HEK293 (cell line): ENCODE measurements at regions not wholly inside any gene's neighbourhood (a gene's known extent, or its start where the extent isn't known, plus 50 kb on each side); places are given as distances from the start of the nearest gene placed in this dataset.

Source experiments
- CTCF ChIA-PET: fragments of 350-600 bp; formaldehyde crosslinking; extraction: SDS; loops from one replicate; lab custom pipeline; 2021; ENCODE audit warnings: antibody characterized with exemption; lab: Yijun Ruan, JAX
- POLR2A ChIA-PET: fragments of 300-600 bp; formaldehyde crosslinking; extraction: SDS; loops from one replicate; lab custom pipeline; 2020; ENCODE audit warnings: antibody characterized with exemption, inconsistent platforms; lab: Yijun Ruan, JAX
- H3K27ac ChIP-seq: fragments of 200-500 bp; sonication (Bioruptor generic); 2 replicates; pipeline ENCODE4 v1.5.1; 2014; ENCODE audit warnings: low read depth, low read length, control low read depth, inconsistent platforms; ENCODE audit errors: extremely low read depth
- H3K36me3 ChIP-seq, 2 experiments: fragments of 200-500 bp in 1 of 2; sonication (Bioruptor generic) in 1 of 2; 1 replicate in 1 of 2; 2 replicates in 1 of 2; pipeline ENCODE4 v1.5.1; 2014 to 2017; ENCODE audit warnings: inconsistent platforms in 2 of 2, low read length in 2 of 2; ENCODE audit not compliant: control insufficient read depth in 2 of 2, insufficient read depth in 1 of 2
- H3K4me1 ChIP-seq: fragments of 200-500 bp; sonication (Bioruptor generic); 2 replicates; pipeline ENCODE4 v1.5.1; 2014; ENCODE audit warnings: mild to moderate bottlenecking, low read length, inconsistent platforms; ENCODE audit not compliant: control insufficient read depth, insufficient read depth
- H3K4me3 ChIP-seq: 2 replicates; pipeline ENCODE4 v1.5.1; 2011; ENCODE audit warnings: low read depth, mild to moderate bottlenecking, control low read depth, low read length, moderate library complexity
- H3K9me3 ChIP-seq: fragments of 200-500 bp; sonication (Bioruptor generic); 2 replicates; pipeline ENCODE4 v1.5.1; 2014; ENCODE audit warnings: low read depth, low read length, inconsistent platforms; ENCODE audit not compliant: control insufficient read depth, insufficient read depth
- IKZF3 ChIP-seq: fragments of 450-650 bp; IDR thresholded peaks from 2 replicates; pipeline ENCODE4 v1.5.0; 2018; ENCODE audit warnings: missing biosample characterization, mild to moderate bottlenecking, missing genetic modification characterization, moderate library complexity
- REPIN1 ChIP-seq: fragments of 450-650 bp; formaldehyde crosslinking; IDR thresholded peaks from 2 replicates; pipeline ENCODE4 v1.5.1; 2017; ENCODE audit warnings: missing biosample characterization, missing genetic modification characterization, low read depth
- SP2 ChIP-seq: fragments of 450-650 bp; formaldehyde crosslinking; IDR thresholded peaks from 2 replicates; pipeline ENCODE4 v1.5.1; 2016; ENCODE audit warnings: missing biosample characterization, missing genetic modification characterization
- ZBTB1 ChIP-seq: fragments of 450-650 bp; formaldehyde crosslinking; IDR thresholded peaks from 2 replicates; pipeline ENCODE4 v1.5.1; 2016; ENCODE audit warnings: missing biosample characterization, missing genetic modification characterization
- ZBTB11 ChIP-seq: fragments of 450-650 bp; formaldehyde crosslinking; conservative IDR thresholded peaks from 2 replicates; pipeline ENCODE4 v1.5.1; 2016; ENCODE audit warnings: low read depth, missing biosample characterization, missing genetic modification characterization
- ZNF138 ChIP-seq: fragments of 450-650 bp; formaldehyde crosslinking; IDR thresholded peaks from 2 replicates; pipeline ENCODE4 v1.5.1; 2016; ENCODE audit warnings: missing biosample characterization, missing genetic modification characterization, borderline replicate concordance
- ZNF341 ChIP-seq: fragments of 450-650 bp; formaldehyde crosslinking; IDR thresholded peaks from 2 replicates; pipeline ENCODE4; 2016; ENCODE audit warnings: low read depth, missing biosample characterization, missing genetic modification characterization
- ZNF362 ChIP-seq: fragments of 450-650 bp; formaldehyde crosslinking; IDR thresholded peaks from 2 replicates; pipeline ENCODE4 v1.5.1; 2016; ENCODE audit warnings: missing biosample characterization, missing genetic modification characterization
- ZNF366 ChIP-seq: fragments of 450-650 bp; formaldehyde crosslinking; conservative IDR thresholded peaks from 2 replicates; pipeline ENCODE4 v1.5.1; 2016; ENCODE audit warnings: missing biosample characterization, missing genetic modification characterization
- ZNF404 ChIP-seq: fragments of 450-650 bp; formaldehyde crosslinking; IDR thresholded peaks from 2 replicates; pipeline ENCODE4 v1.5.1; 2017; ENCODE audit warnings: missing biosample characterization, missing genetic modification characterization
- ZNF501 ChIP-seq: fragments of 450-650 bp; formaldehyde crosslinking; IDR thresholded peaks from 2 replicates; pipeline ENCODE4 v1.5.1; 2016; ENCODE audit warnings: missing biosample characterization, missing genetic modification characterization
- ZNF555 ChIP-seq: fragments of 450-650 bp; formaldehyde crosslinking; conservative IDR thresholded peaks from 2 replicates; pipeline ENCODE4 v1.5.1; 2017; ENCODE audit warnings: missing biosample characterization, mild to moderate bottlenecking, missing genetic modification characterization, inconsistent platforms
- ZNF623 ChIP-seq: fragments of 450-650 bp; formaldehyde crosslinking; IDR thresholded peaks from 2 replicates; pipeline ENCODE4 v1.5.1; 2016; ENCODE audit warnings: missing biosample characterization, missing genetic modification characterization
- ZNF707 ChIP-seq: fragments of 450-650 bp; formaldehyde crosslinking; IDR thresholded peaks from 2 replicates; pipeline ENCODE4 v1.5.1; 2016; ENCODE audit warnings: missing biosample characterization, missing genetic modification characterization
- TF ChIP-seq, protein P1 (sequence below): fragments of 450-650 bp; IDR thresholded peaks from 2 replicates; pipeline ENCODE4 v1.5.1; 2018; ENCODE audit warnings: missing biosample characterization, mild to moderate bottlenecking, missing genetic modification characterization
- TF ChIP-seq, protein P2 (sequence below): fragments of 450-650 bp; formaldehyde crosslinking; IDR thresholded peaks from 2 replicates; pipeline ENCODE4 v1.5.1; 2016; ENCODE audit warnings: missing biosample characterization, missing genetic modification characterization, borderline replicate concordance
- TF ChIP-seq, protein P3 (sequence below): fragments of 450-650 bp; formaldehyde crosslinking; IDR thresholded peaks from 2 replicates; pipeline ENCODE4 v1.5.1; 2016; ENCODE audit warnings: missing biosample characterization, missing genetic modification characterization
- TF ChIP-seq, protein P4 (sequence below): fragments of 450-650 bp; formaldehyde crosslinking; IDR thresholded peaks from 2 replicates; pipeline ENCODE4 v1.5.1; 2016; ENCODE audit warnings: missing biosample characterization, missing genetic modification characterization

- no peaks in the 10 kb centered on the region for H3K36me3 ChIP-seq
- no peak overlapping the region for H3K4me3 ChIP-seq
- no peaks in the 10 kb centered on the region for H3K9me3 ChIP-seq
- CTCF ChIA-PET, result no interaction called here
- POLR2A ChIA-PET, result no interaction called here
- no peaks in the 10 kb centered on the region for H3K4me1 ChIP-seq
- TF ChIP-seq ZBTB1 (tag by site-specific recombination) (no peak), IKZF3 (tag by site-specific recombination) (no peak), ZNF366 (peak; percentile 66)
- H3K27ac ChIP-seq, result no peak overlapping the region
Measured at GRCh38 chr2:30029804-30030203, 108.4 kb upstream of the ALK start.

GRCh38 chr2:30030361-30030760 lies 109.0 kb upstream of the ALK start:
- H3K36me3 ChIP-seq, result no peaks in the 10 kb centered on the region
- no peak overlapping the region for H3K4me3 ChIP-seq
- no peaks in the 10 kb centered on the region for H3K9me3 ChIP-seq
- no peak overlapping the region for H3K27ac ChIP-seq
- no peaks in the 10 kb centered on the region for H3K4me1 ChIP-seq
- POLR2A ChIA-PET, result no interaction called here
- CTCF ChIA-PET, result interaction anchor here (0.6 to 1.2 kb wide), 3 partner anchors 9 to 42 kb away, joined by 3 to 4 read pairs (median 4); no protein-coding TSS in a partner anchor
- TF ChIP-seq ZNF707 (tag by site-specific recombination) (no peak), REPIN1 (tag by site-specific recombination) (no peak), ZBTB11 (tag by site-specific recombination) (no peak), SP2 (no peak), ZNF341 (no peak), ZNF501 (tag by site-specific recombination) (no peak), ZNF138 (no peak), ZNF555 (no peak), ZNF362 (no peak), ZNF404 (tag by site-specific recombination) (no peak), ZNF623 (tag by site-specific recombination) (no peak)
- TF ChIP-seq, protein P1, sequence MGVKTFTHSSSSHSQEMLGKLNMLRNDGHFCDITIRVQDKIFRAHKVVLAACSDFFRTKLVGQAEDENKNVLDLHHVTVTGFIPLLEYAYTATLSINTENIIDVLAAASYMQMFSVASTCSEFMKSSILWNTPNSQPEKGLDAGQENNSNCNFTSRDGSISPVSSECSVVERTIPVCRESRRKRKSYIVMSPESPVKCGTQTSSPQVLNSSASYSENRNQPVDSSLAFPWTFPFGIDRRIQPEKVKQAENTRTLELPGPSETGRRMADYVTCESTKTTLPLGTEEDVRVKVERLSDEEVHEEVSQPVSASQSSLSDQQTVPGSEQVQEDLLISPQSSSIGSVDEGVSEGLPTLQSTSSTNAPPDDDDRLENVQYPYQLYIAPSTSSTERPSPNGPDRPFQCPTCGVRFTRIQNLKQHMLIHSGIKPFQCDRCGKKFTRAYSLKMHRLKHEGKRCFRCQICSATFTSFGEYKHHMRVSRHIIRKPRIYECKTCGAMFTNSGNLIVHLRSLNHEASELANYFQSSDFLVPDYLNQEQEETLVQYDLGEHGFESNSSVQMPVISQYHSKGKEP (tag by site-specific recombination), result no peak
- TF ChIP-seq, protein P2, sequence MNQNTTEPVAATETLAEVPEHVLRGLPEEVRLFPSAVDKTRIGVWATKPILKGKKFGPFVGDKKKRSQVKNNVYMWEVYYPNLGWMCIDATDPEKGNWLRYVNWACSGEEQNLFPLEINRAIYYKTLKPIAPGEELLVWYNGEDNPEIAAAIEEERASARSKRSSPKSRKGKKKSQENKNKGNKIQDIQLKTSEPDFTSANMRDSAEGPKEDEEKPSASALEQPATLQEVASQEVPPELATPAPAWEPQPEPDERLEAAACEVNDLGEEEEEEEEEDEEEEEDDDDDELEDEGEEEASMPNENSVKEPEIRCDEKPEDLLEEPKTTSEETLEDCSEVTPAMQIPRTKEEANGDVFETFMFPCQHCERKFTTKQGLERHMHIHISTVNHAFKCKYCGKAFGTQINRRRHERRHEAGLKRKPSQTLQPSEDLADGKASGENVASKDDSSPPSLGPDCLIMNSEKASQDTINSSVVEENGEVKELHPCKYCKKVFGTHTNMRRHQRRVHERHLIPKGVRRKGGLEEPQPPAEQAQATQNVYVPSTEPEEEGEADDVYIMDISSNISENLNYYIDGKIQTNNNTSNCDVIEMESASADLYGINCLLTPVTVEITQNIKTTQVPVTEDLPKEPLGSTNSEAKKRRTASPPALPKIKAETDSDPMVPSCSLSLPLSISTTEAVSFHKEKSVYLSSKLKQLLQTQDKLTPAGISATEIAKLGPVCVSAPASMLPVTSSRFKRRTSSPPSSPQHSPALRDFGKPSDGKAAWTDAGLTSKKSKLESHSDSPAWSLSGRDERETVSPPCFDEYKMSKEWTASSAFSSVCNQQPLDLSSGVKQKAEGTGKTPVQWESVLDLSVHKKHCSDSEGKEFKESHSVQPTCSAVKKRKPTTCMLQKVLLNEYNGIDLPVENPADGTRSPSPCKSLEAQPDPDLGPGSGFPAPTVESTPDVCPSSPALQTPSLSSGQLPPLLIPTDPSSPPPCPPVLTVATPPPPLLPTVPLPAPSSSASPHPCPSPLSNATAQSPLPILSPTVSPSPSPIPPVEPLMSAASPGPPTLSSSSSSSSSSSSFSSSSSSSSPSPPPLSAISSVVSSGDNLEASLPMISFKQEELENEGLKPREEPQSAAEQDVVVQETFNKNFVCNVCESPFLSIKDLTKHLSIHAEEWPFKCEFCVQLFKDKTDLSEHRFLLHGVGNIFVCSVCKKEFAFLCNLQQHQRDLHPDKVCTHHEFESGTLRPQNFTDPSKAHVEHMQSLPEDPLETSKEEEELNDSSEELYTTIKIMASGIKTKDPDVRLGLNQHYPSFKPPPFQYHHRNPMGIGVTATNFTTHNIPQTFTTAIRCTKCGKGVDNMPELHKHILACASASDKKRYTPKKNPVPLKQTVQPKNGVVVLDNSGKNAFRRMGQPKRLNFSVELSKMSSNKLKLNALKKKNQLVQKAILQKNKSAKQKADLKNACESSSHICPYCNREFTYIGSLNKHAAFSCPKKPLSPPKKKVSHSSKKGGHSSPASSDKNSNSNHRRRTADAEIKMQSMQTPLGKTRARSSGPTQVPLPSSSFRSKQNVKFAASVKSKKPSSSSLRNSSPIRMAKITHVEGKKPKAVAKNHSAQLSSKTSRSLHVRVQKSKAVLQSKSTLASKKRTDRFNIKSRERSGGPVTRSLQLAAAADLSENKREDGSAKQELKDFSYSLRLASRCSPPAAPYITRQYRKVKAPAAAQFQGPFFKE, result no peak
- TF ChIP-seq, protein P3, sequence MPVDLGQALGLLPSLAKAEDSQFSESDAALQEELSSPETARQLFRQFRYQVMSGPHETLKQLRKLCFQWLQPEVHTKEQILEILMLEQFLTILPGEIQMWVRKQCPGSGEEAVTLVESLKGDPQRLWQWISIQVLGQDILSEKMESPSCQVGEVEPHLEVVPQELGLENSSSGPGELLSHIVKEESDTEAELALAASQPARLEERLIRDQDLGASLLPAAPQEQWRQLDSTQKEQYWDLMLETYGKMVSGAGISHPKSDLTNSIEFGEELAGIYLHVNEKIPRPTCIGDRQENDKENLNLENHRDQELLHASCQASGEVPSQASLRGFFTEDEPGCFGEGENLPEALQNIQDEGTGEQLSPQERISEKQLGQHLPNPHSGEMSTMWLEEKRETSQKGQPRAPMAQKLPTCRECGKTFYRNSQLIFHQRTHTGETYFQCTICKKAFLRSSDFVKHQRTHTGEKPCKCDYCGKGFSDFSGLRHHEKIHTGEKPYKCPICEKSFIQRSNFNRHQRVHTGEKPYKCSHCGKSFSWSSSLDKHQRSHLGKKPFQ (tag by site-specific recombination), result no peak
- TF ChIP-seq, protein P4, sequence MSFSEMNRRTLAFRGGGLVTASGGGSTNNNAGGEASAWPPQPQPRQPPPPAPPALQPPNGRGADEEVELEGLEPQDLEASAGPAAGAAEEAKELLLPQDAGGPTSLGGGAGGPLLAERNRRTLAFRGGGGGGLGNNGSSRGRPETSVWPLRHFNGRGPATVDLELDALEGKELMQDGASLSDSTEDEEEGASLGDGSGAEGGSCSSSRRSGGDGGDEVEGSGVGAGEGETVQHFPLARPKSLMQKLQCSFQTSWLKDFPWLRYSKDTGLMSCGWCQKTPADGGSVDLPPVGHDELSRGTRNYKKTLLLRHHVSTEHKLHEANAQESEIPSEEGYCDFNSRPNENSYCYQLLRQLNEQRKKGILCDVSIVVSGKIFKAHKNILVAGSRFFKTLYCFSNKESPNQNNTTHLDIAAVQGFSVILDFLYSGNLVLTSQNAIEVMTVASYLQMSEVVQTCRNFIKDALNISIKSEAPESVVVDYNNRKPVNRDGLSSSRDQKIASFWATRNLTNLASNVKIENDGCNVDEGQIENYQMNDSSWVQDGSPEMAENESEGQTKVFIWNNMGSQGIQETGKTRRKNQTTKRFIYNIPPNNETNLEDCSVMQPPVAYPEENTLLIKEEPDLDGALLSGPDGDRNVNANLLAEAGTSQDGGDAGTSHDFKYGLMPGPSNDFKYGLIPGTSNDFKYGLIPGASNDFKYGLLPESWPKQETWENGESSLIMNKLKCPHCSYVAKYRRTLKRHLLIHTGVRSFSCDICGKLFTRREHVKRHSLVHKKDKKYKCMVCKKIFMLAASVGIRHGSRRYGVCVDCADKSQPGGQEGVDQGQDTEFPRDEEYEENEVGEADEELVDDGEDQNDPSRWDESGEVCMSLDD (tag by site-specific recombination), result no peak
